Lower leg skin (tissue), 3 donors: ENCODE measurements at regions not wholly inside any gene's neighbourhood (a gene's known extent, or its start where the extent isn't known, plus 50 kb on each side); places are given as distances from the start of the nearest gene placed in this dataset.

Experiments used
- CTCF ChIP-seq, 3 donors: fragments of 450-650 bp; IDR thresholded peaks; one replicate each; pipeline ENCODE4 v1.5.1; 2016; ENCODE audit warnings: antibody characterized with exemption in 3 of 3, mild to moderate bottlenecking in 3 of 3, moderate library complexity in 2 of 3
- POLR2A ChIP-seq, 2 donors: fragments of 450-650 bp; IDR thresholded peaks; one replicate each; pipeline ENCODE4 v1.6.1; 2016 to 2017; ENCODE audit warnings: antibody characterized with exemption in 2 of 2, mild to moderate bottlenecking in 1 of 2, moderate library complexity in 1 of 2

- TF ChIP-seq CTCF (IDR thresholded peaks at IDR 0.05) (no peak), POLR2A (IDR thresholded peaks at IDR 0.05) (no peak)
Observed at GRCh38 chr2:240371129-240372000, 64.1 kb upstream of the GPC1 start.
